ENCODE measurements at regions not wholly inside any gene's neighbourhood (a gene's known extent, or its start where the extent isn't known, plus 50 kb on each side); places are given as distances from the start of the nearest gene placed in this dataset.

DNA sequence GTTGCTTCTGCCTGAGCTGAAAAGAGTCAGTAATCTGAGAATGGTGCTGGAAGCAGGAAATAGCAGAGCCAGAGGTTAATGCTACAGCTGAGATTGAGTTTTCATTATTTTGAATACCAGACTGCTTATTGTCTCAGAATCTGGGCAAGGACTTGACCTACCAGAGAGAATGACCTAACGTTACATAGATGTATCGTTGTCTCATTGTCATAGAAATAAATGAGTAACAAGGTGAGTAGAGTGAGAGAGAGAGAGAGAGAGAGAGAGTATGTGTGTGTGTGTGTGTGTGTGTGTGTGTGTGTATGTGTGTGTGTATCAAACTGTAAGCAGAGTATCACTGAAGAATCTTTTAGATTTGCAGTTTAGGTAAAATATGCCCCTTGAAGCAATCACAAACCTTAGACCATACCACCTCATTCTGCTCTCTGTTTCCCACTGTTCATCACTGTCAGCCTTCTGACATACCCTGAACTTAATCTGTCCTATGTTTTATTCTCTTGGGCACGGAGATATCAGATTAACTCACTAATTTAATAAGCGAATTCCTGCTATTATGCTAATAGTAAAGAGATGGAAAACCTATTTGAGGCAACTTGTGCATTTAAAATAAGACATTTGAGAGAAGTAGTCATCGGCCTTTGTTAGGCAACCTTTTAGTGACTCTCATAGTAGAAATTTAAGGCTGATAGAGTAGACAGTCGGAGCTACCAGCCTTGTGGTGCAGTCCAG lies 87.8 kb downstream of the CYB561 start:
- peaks cover 5% of the 10 kb centered on the region for H3K4me1 Mint-ChIP-seq (ENCODE audit: low read depth)
- no peaks in the 10 kb centered on the region for H3K36me3 Mint-ChIP-seq (ENCODE audit: insufficient read depth)
- DNase-seq (ENCODE audit: low spot score, unreplicated experiment): no peak
- no peaks in the 10 kb centered on the region for H3K9me3 Mint-ChIP-seq (ENCODE audit: low read depth)
- H3K27me3 Mint-ChIP-seq: no peaks in the 10 kb centered on the region
- no peak for TF ChIP-seq CTCF (IDR thresholded peaks at IDR 0.05; ENCODE audit: unreplicated experiment)
- H3K4me3 Mint-ChIP-seq (ENCODE audit: low read depth): no peak overlapping the region
- no peak overlapping the region for H3K27ac Mint-ChIP-seq

- no peaks in the 10 kb centered on the region for H3K36me3 Mint-ChIP-seq (ENCODE audit: insufficient read depth)
- TF ChIP-seq CTCF (IDR thresholded peaks at IDR 0.05; ENCODE audit: unreplicated experiment): no peak
- H3K27me3 Mint-ChIP-seq: no peaks in the 10 kb centered on the region
- H3K4me3 Mint-ChIP-seq (ENCODE audit: low read depth): no peak overlapping the region
- peaks cover 5% of the 10 kb centered on the region for H3K4me1 Mint-ChIP-seq (ENCODE audit: low read depth)
- H3K9me3 Mint-ChIP-seq (ENCODE audit: low read depth): no peaks in the 10 kb centered on the region
- no peak for DNase-seq (ENCODE audit: low spot score, unreplicated experiment)
- H3K27ac Mint-ChIP-seq: no peak overlapping the region
Observed at GRCh38 chr17:63358956-63359355, 87.2 kb downstream of the CYB561 start.

DNA sequence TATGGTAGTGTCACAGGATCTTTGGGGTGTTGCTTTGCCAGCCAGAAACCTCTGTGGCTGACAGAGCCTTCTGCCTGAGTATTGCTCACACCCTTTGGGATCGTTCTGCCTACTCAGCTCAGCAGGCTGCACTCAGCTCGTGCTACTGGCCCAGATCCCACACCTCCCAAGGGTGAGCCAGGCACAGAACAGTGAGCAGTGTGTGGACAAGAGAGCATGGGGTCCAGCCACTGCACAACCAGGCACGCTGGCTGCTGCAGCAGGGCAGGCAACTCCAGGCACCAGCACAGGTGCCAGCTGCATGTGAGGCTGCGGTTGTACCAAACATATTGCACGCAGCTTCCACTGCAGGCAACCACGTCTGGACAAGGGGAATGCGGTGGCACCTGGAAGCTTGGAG lies 84.9 kb downstream of the CYB561 start:
- Mint-ChIP-seq H3K27ac (no peak overlapping the region), H3K4me3 (ENCODE audit: low read depth) (no peak overlapping the region), H3K9me3 (ENCODE audit: low read depth) (no peaks in the 10 kb centered on the region), H3K27me3 (peaks cover 2% of the 10 kb centered on the region), H3K36me3 (ENCODE audit: insufficient read depth) (no peaks in the 10 kb centered on the region), H3K4me1 (ENCODE audit: low read depth) (peaks cover 5% of the 10 kb centered on the region)
- no peak for DNase-seq (ENCODE audit: low spot score, unreplicated experiment)
- no peak for TF ChIP-seq CTCF (IDR thresholded peaks at IDR 0.05; ENCODE audit: unreplicated experiment)

DNA sequence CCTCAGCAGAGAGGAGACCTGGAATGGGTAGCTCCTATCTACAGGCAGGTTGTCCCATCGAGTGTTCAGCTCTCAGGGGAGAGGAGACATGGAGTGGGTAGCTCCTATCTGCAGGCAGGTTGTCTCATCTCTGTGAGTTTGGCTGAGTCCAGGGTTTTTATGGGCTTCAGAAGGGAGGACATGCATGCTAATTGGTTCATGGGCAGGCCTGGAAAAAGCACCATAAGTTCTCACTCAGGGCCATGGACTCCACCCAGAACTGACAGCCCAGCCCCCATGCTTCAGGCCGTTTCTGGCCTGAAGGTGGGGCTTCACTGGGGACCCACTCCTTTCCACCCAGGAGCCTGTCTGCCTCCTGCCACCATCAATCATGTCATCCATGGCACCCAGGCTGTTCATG lies 84.0 kb downstream of the CYB561 start:
- H3K27me3 Mint-ChIP-seq: peaks cover 2% of the 10 kb centered on the region
- H3K36me3 Mint-ChIP-seq (ENCODE audit: insufficient read depth): no peaks in the 10 kb centered on the region
- H3K4me1 Mint-ChIP-seq (ENCODE audit: low read depth): peaks cover 5% of the 10 kb centered on the region
- no peak overlapping the region for H3K27ac Mint-ChIP-seq
- H3K4me3 Mint-ChIP-seq (ENCODE audit: low read depth): no peak overlapping the region
- no peak for DNase-seq (ENCODE audit: low spot score, unreplicated experiment)
- H3K9me3 Mint-ChIP-seq (ENCODE audit: low read depth): no peaks in the 10 kb centered on the region
- no peak for TF ChIP-seq CTCF (IDR thresholded peaks at IDR 0.05; ENCODE audit: unreplicated experiment)

- no peak for DNase-seq (ENCODE audit: low spot score, unreplicated experiment)
Observed at GRCh38 chr17:63364387-63364786, 81.7 kb downstream of the CYB561 start.

More at GRCh38 chr17:63364387-63364786, 81.7 kb downstream of the CYB561 start:
- Mint-ChIP-seq H3K4me1 (ENCODE audit: low read depth) (no peaks in the 10 kb centered on the region), H3K4me3 (ENCODE audit: low read depth) (no peak overlapping the region), H3K9me3 (ENCODE audit: low read depth) (no peaks in the 10 kb centered on the region), H3K36me3 (ENCODE audit: insufficient read depth) (no peaks in the 10 kb centered on the region), H3K27ac (no peak overlapping the region), H3K27me3 (peaks cover 2% of the 10 kb centered on the region)
- no peak for TF ChIP-seq CTCF (IDR thresholded peaks at IDR 0.05; ENCODE audit: unreplicated experiment)
